Aorta (tissue), 5 donors: ENCODE measurements at regions not wholly inside any gene's neighbourhood (a gene's known extent, or its start where the extent isn't known, plus 50 kb on each side); places are given as distances from the start of the nearest gene placed in this dataset.

Source experiments
- ATAC-seq: fragments of 200-7000 bp; cut with Tn5 transposase; one replicate; pipeline ENCODE4 v1.9.1; 2022; ENCODE audit warnings: moderate library complexity; ENCODE audit not compliant: low FRiP score
- DNase-seq, 2 donors: peaks; one replicate each; pipeline ENCODE4 v3.0.0-alpha.2; 2020
- H3K27ac ChIP-seq, 2 donors: one replicate each; pipeline ENCODE4 v1.5.1; 2013; ENCODE audit warnings: low read length in 2 of 2, mild to moderate bottlenecking in 2 of 2, moderate library complexity in 2 of 2, control low read depth in 1 of 2, inconsistent platforms in 1 of 2, low read depth in 1 of 2
- H3K27me3 ChIP-seq, 2 donors: one replicate each; pipeline ENCODE4 v1.6.1; 2013; ENCODE audit warnings: control low read depth in 1 of 2, low read length in 1 of 2, mild to moderate bottlenecking in 1 of 2, moderate library complexity in 1 of 2; ENCODE audit not compliant: insufficient read depth in 2 of 2, control insufficient read depth in 1 of 2
- H3K36me3 ChIP-seq, 2 donors: one replicate each; pipeline ENCODE4 v1.6.1; 2013; ENCODE audit warnings: control low read depth in 1 of 2, low read length in 1 of 2, mild to moderate bottlenecking in 1 of 2; ENCODE audit not compliant: insufficient read depth in 2 of 2, control insufficient read depth in 1 of 2
- H3K4me1 ChIP-seq, 2 donors: one replicate each; pipeline ENCODE4 v1.6.1; 2013; ENCODE audit warnings: low read length in 2 of 2, control low read depth in 1 of 2, mild to moderate bottlenecking in 1 of 2, moderate library complexity in 1 of 2; ENCODE audit not compliant: insufficient read depth in 2 of 2, control insufficient read depth in 1 of 2
- H3K4me3 ChIP-seq, 2 donors: one replicate each; pipeline ENCODE4 v1.5.1; 2013; ENCODE audit warnings: low read length in 2 of 2, control low read depth in 1 of 2, mild to moderate bottlenecking in 1 of 2
- H3K9me3 ChIP-seq: one replicate; pipeline ENCODE4 v1.6.1; 2013; ENCODE audit warnings: mild to moderate bottlenecking, low read length; ENCODE audit not compliant: control insufficient read depth
- WGBS, 2 donors: extraction: QIAGEN DNeasy Blood & Tissue Kit; methylation state at CpG; one replicate each; pipeline ENCODE4 v1.1.7; 2013; 5-methylcytosine and 5-hydroxymethylcytosine counted together
- intact Hi-C, 2 donors: fragments of 100-400 bp; cut with DNase I; formaldehyde crosslinking; loops; one replicate each; pipeline versions ENCODE4 v1.14.2 to v1.15.0; 2022
- donor health status: healthy with polysubstance abuse.
- donor health status: Bipolar disorder and iron deficiency.
- donor health status: DM: no; HTN: no; CAD: no.
- donor health status: DM: no; HTN: no; CAD: no.
- donor health status: DM: yes; HTN: yes; CAD: no.

- no peak overlapping the region for H3K27ac ChIP-seq
- ATAC-seq = no peak
- no peaks in the 10 kb centered on the region for H3K9me3 ChIP-seq
- DNase-seq = no peak
- 90 to 93% methylated on average over 15 of the region's 15 CpGs for WGBS, 2 donors
- H3K4me1 ChIP-seq = no peaks in the 10 kb centered on the region
- intact Hi-C loops = no loop called here
- H3K36me3 ChIP-seq = no peaks in the 10 kb centered on the region
- H3K4me3 ChIP-seq = no peak overlapping the region
- no peaks in the 10 kb centered on the region for H3K27me3 ChIP-seq
Observed at GRCh38 chr13:24083722-24084421, 76.6 kb upstream of the SPATA13 start.

DNA sequence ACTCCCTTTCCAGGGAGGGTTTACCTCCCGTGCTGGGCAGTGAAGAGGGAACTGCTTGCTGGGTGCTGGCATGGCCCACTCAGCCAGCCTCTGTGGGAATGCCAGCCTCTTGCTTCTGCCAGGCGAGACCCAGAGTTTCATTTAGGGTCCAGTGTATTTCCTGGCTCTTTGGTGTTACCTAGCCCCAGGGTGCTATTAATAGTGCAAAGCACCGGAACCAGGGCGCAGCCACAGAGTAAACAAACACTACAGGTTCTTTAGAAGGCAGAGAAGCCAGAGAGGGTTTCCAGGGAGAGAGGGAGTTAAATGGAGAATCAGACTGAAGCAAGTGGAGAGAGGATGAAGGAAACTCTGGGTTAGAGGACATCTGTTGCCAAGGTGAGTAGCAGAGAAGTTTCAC, 74.9 kb upstream of the SPATA13 start:
- Histone ChIP-seq H3K4me3 (no peak overlapping the region), H3K36me3 (no peaks in the 10 kb centered on the region), H3K4me1 (no peaks in the 10 kb centered on the region), H3K27ac (no peak overlapping the region), H3K9me3 (no peaks in the 10 kb centered on the region), H3K27me3 (no peaks in the 10 kb centered on the region)
- intact Hi-C loops = no loop called here
- WGBS, 2 donors = 28 to 54% methylated on average over 4 of the region's 4 CpGs
- no peak for DNase-seq
- ATAC-seq = no peak

DNA sequence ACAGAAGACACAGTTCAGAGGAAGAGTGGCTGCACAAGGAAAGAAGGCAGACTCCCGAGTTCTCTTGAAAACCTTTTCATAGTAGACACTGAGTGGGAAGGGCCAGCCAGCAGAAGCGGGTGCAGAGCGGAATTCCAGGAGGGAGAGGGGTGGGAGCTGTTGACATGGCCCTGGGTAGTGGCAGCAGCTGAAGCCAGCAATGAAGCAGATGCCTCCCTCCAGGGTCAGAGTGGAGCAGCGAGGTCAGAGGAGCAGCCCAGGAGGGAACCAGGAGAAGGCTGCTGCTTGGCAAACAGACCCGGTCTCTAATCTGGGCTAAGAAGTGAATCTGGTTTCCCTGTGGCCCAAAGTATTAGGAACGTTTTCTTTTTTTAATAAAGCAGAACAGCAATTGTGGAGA, 73.9 kb upstream of the SPATA13 start:
- 70 to 79% methylated on average over 6 of the region's 6 CpGs for WGBS, 2 donors
- no peak for ATAC-seq
- DNase-seq = no peak
- H3K4me3 ChIP-seq = no peak overlapping the region
- no peaks in the 10 kb centered on the region for H3K4me1 ChIP-seq
- no peaks in the 10 kb centered on the region for H3K36me3 ChIP-seq
- H3K9me3 ChIP-seq = no peaks in the 10 kb centered on the region
- intact Hi-C loops = no loop called here
- no peak overlapping the region for H3K27ac ChIP-seq
- no peaks in the 10 kb centered on the region for H3K27me3 ChIP-seq

- Histone ChIP-seq H3K9me3 (no peaks in the 10 kb centered on the region), H3K36me3 (no peaks in the 10 kb centered on the region), H3K4me3 (no peak overlapping the region), H3K27me3 (no peaks in the 10 kb centered on the region), H3K27ac (no peak overlapping the region), H3K4me1 (no peaks in the 10 kb centered on the region)
- DNase-seq (no peak), ATAC-seq (no peak)
- 79 to 81% methylated on average over 7 of the region's 7 CpGs for WGBS, 2 donors
- intact Hi-C loops = no loop called here
Observed at GRCh38 chr13:24087605-24088225, 72.8 kb upstream of the SPATA13 start.

DNA sequence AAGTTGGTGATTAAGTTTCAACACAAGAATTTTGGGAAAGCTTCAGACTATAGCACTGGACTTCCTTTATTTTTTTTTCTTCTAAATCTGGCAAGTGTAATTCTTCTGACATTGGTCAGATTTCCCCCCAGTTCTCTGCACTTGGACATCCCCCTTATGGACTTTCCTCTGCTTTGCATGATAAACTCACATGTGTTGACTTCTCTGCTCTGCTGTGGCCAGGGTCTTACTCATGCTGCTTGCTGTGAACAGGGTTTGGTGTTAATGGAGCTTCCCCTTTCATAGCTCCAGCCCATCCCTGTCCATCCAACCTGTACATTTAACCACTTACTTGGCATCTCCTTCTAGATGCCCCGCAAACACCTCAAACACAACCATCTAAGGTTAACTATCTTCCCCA, 70.5 kb upstream of the SPATA13 start:
- Histone ChIP-seq H3K36me3 (no peaks in the 10 kb centered on the region), H3K9me3 (no peaks in the 10 kb centered on the region), H3K4me1 (no peaks in the 10 kb centered on the region), H3K27me3 (no peaks in the 10 kb centered on the region), H3K4me3 (no peak overlapping the region), H3K27ac (no peak overlapping the region)
- 96 to 100% methylated on average over 1 of the region's 1 CpG for WGBS, 2 donors
- ATAC-seq (no peak), DNase-seq (no peak)
- intact Hi-C loops = no loop called here

DNA sequence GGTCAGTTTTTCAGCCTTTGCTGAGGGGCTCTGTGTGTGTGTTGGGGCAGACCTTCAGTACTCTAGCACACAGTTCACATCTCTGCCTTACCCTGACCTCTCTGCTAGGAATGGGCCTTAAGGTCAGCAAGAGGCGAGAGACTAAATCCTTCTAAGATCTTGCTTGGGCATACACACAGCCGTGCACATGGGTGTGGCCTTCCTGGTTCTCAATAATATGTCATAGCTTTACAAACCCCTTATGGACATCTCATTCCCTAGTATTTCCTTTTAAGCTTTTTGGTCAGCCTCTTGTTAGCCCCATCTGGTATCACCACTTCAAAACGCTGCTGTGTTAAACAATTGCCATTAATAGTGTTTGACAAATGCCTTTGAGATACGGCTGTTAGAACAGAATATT, 69.4 kb upstream of the SPATA13 start:
- H3K27me3 ChIP-seq = no peaks in the 10 kb centered on the region
- no peak overlapping the region for H3K4me3 ChIP-seq
- DNase-seq (no peak), ATAC-seq (no peak)
- H3K27ac ChIP-seq = no peak overlapping the region
- no peaks in the 10 kb centered on the region for H3K9me3 ChIP-seq
- H3K36me3 ChIP-seq = no peaks in the 10 kb centered on the region
- WGBS, 2 donors = 92 to 95% methylated on average over 4 of the region's 4 CpGs
- intact Hi-C loops = no loop called here
- H3K4me1 ChIP-seq = no peaks in the 10 kb centered on the region

GRCh38 chr13:24092108-24092507, 68.4 kb upstream of the SPATA13 start:
- H3K27ac ChIP-seq = no peak overlapping the region
- no peaks in the 10 kb centered on the region for H3K9me3 ChIP-seq
- ATAC-seq (no peak), DNase-seq (no peak)
- no peaks in the 10 kb centered on the region for H3K27me3 ChIP-seq
- intact Hi-C loops = no loop called here
- no peaks in the 10 kb centered on the region for H3K4me1 ChIP-seq
- H3K4me3 ChIP-seq = no peak overlapping the region
- no peaks in the 10 kb centered on the region for H3K36me3 ChIP-seq
- 78 to 81% methylated on average over 1 of the region's 1 CpG for WGBS, 2 donors

GRCh38 chr13:24093047-24093446, 67.5 kb upstream of the SPATA13 start:
- no peak for DNase-seq
- no peaks in the 10 kb centered on the region for H3K36me3 ChIP-seq
- no peaks in the 10 kb centered on the region for H3K9me3 ChIP-seq
- no peak overlapping the region for H3K27ac ChIP-seq
- no peaks in the 10 kb centered on the region for H3K4me1 ChIP-seq
- H3K4me3 ChIP-seq = no peak overlapping the region
- H3K27me3 ChIP-seq = no peaks in the 10 kb centered on the region
- 93 to 96% methylated on average over 3 of the region's 3 CpGs for WGBS, 2 donors
- ATAC-seq = no peak
- intact Hi-C loops = no loop called here

GRCh38 chr13:24096659-24097058, 63.9 kb upstream of the SPATA13 start:
- WGBS, 2 donors = 97% methylated on average over 3 of the region's 3 CpGs
- no peaks in the 10 kb centered on the region for H3K9me3 ChIP-seq
- ATAC-seq = no peak
- no peak overlapping the region for H3K27ac ChIP-seq
- intact Hi-C loops = no loop called here
- H3K27me3 ChIP-seq = no peaks in the 10 kb centered on the region
- H3K36me3 ChIP-seq = no peaks in the 10 kb centered on the region
- no peaks in the 10 kb centered on the region for H3K4me1 ChIP-seq
- no peak for DNase-seq
- no peak overlapping the region for H3K4me3 ChIP-seq
